Vagina (tissue), 2 donors: ENCODE measurements at regions not wholly inside any gene's neighbourhood (a gene's known extent, or its start where the extent isn't known, plus 50 kb on each side); places are given as distances from the start of the nearest gene placed in this dataset.

Experiments used
- DNase-seq, 2 donors: peaks; one replicate each; pipeline ENCODE4 v3.0.0-alpha.2; 2017; ENCODE audit errors: extremely low spot score in 2 of 2
- H3K27ac ChIP-seq: fragments of 200-600 bp; sonication (generic); one replicate; pipeline ENCODE4 v1.5.1; 2019
- H3K27me3 ChIP-seq: fragments of 200-600 bp; sonication (generic); one replicate; pipeline ENCODE4 v1.5.1; 2019
- H3K36me3 ChIP-seq, 2 donors: fragments of 200-600 bp; sonication (generic); one replicate each; pipeline ENCODE4 v1.5.1; 2017 to 2019
- H3K4me1 ChIP-seq: fragments of 200-600 bp; sonication (generic); one replicate; pipeline ENCODE4 v1.5.1; 2019
- H3K4me3 ChIP-seq, 2 donors: fragments of 200-600 bp; sonication (generic); 1 replicate in 1 of 2; 2 replicates in 1 of 2; pipeline ENCODE4 v1.5.1; 2016 to 2019
- H3K9me3 ChIP-seq: fragments of 200-600 bp; sonication (generic); one replicate; pipeline ENCODE4 v1.5.1; 2019
- CTCF ChIP-seq, 3 experiments: fragments of 450-650 bp in 2 of 3; fragments of 200-600 bp in 1 of 3; sonication (generic) in 1 of 3; IDR thresholded peaks; one replicate each; pipeline ENCODE4 v1.5.1; 2017 to 2019; ENCODE audit warnings: antibody characterized with exemption in 3 of 3, mild to moderate bottlenecking in 2 of 3, moderate library complexity in 2 of 3
- POLR2A ChIP-seq, 2 donors: fragments of 450-650 bp; IDR thresholded peaks; one replicate each; pipeline ENCODE4 v1.6.1; 2017; ENCODE audit warnings: antibody characterized with exemption in 2 of 2, mild to moderate bottlenecking in 2 of 2, moderate library complexity in 2 of 2
- POLR2AphosphoS5 ChIP-seq, 2 donors: sonication (generic); formaldehyde crosslinking; IDR thresholded peaks; one replicate each; pipeline ENCODE4 v1.9.0; 2017; ENCODE audit warnings: antibody characterized with exemption in 2 of 2, mild to moderate bottlenecking in 2 of 2, low read depth in 1 of 2; ENCODE audit not compliant: insufficient read depth in 1 of 2
- intact Hi-C: fragments of 100-400 bp; cut with DNase I; formaldehyde crosslinking; loops from one replicate; pipeline ENCODE4 v1.15.1; 2023

- DNase-seq: no peak
- no peaks in the 10 kb centered on the region for H3K36me3 ChIP-seq
- no peak overlapping the region for H3K27ac ChIP-seq
- no peaks in the 10 kb centered on the region for H3K4me1 ChIP-seq
- no peak overlapping the region for H3K4me3 ChIP-seq
- TF ChIP-seq CTCF (IDR thresholded peaks at IDR 0.05) (no peak), POLR2AphosphoS5 (IDR thresholded peaks at IDR 0.05; ENCODE audit: insufficient read depth in 1 of 2, low read depth in 1 of 2) (no peak), POLR2A (IDR thresholded peaks at IDR 0.05) (no peak)
- intact Hi-C loops: no loop called here
- no peaks in the 10 kb centered on the region for H3K27me3 ChIP-seq
- H3K9me3 ChIP-seq: no peaks in the 10 kb centered on the region
Measured at GRCh38 chr17:33438139-33438538, 145.0 kb upstream of the ASIC2 start.

- Histone ChIP-seq H3K4me1 (no peaks in the 10 kb centered on the region), H3K27me3 (no peaks in the 10 kb centered on the region), H3K4me3 (no peak overlapping the region), H3K9me3 (no peaks in the 10 kb centered on the region), H3K27ac (no peak overlapping the region), H3K36me3 (no peaks in the 10 kb centered on the region)
- intact Hi-C loops: no loop called here
- TF ChIP-seq CTCF (IDR thresholded peaks at IDR 0.05) (no peak), POLR2AphosphoS5 (IDR thresholded peaks at IDR 0.05; ENCODE audit: insufficient read depth in 1 of 2, low read depth in 1 of 2) (no peak), POLR2A (IDR thresholded peaks at IDR 0.05) (no peak)
- DNase-seq: no peak
Measured at GRCh38 chr17:33438578-33438977, 145.5 kb upstream of the ASIC2 start.

- Histone ChIP-seq H3K4me3 (no peak overlapping the region), H3K27ac (no peak overlapping the region), H3K36me3 (no peaks in the 10 kb centered on the region), H3K9me3 (no peaks in the 10 kb centered on the region), H3K4me1 (no peaks in the 10 kb centered on the region), H3K27me3 (no peaks in the 10 kb centered on the region)
- TF ChIP-seq POLR2A (IDR thresholded peaks at IDR 0.05) (no peak), CTCF (IDR thresholded peaks at IDR 0.05) (no peak), POLR2AphosphoS5 (IDR thresholded peaks at IDR 0.05; ENCODE audit: insufficient read depth in 1 of 2, low read depth in 1 of 2) (no peak)
- intact Hi-C loops: no loop called here
- DNase-seq: no peak
Measured at GRCh38 chr17:33442320-33442719, 149.2 kb upstream of the ASIC2 start.

- Histone ChIP-seq H3K9me3 (no peaks in the 10 kb centered on the region), H3K27ac (no peak overlapping the region), H3K4me3 (no peak overlapping the region), H3K36me3 (no peaks in the 10 kb centered on the region), H3K4me1 (no peaks in the 10 kb centered on the region), H3K27me3 (no peaks in the 10 kb centered on the region)
- TF ChIP-seq CTCF (IDR thresholded peaks at IDR 0.05): no peak
- no peak for DNase-seq
- intact Hi-C loops: no loop called here
Measured at GRCh38 chr17:33444731-33445130, 151.6 kb upstream of the ASIC2 start.

GRCh38 chr17:33447090-33447489, 154.0 kb upstream of the ASIC2 start:
- Histone ChIP-seq H3K27ac (no peak overlapping the region), H3K9me3 (no peaks in the 10 kb centered on the region)

More at GRCh38 chr17:33447090-33447489, 154.0 kb upstream of the ASIC2 start:
- Histone ChIP-seq H3K36me3 (no peaks in the 10 kb centered on the region), H3K27me3 (no peaks in the 10 kb centered on the region), H3K4me3 (no peak overlapping the region), H3K4me1 (no peaks in the 10 kb centered on the region)
- TF ChIP-seq POLR2A (IDR thresholded peaks at IDR 0.05): no peak
- no peak for TF ChIP-seq POLR2AphosphoS5 (IDR thresholded peaks at IDR 0.05; ENCODE audit: insufficient read depth in 1 of 2, low read depth in 1 of 2)
- no peak for TF ChIP-seq CTCF (IDR thresholded peaks at IDR 0.05)
- intact Hi-C loops: no loop called here
- no peak for DNase-seq
